Panc1 (cell line): ENCODE measurements at regions not wholly inside any gene's neighbourhood (a gene's known extent, or its start where the extent isn't known, plus 50 kb on each side); places are given as distances from the start of the nearest gene placed in this dataset.

ENCODE experiments used
- ATAC-seq: fragments of 200-7000 bp; cut with Tn5 transposase; 2 replicates; pipeline ENCODE4 v1.9.1; 2020; ENCODE audit warnings: mild to moderate bottlenecking, moderate library complexity
- BruUV-seq: library from RNA; stranded (reverse); fragments of 400-500 nt; replicated peaks from 2 replicates; lab custom pipeline; 2021; lab: Mats Ljungman, UMichigan
- CTCF ChIA-PET: fragments of 300-600 bp; sonication (Branson Sonifier 250); formaldehyde crosslinking; loops from one replicate; lab custom pipeline; 2022; ENCODE audit warnings: antibody characterized with exemption; lab: Charles Lee
- POLR2A ChIA-PET: fragments of 300-600 bp; sonication (Branson Sonifier 250); formaldehyde crosslinking; loops from one replicate; lab custom pipeline; 2022; ENCODE audit warnings: antibody characterized with exemption; lab: Charles Lee
- DNase-seq: peaks from one replicate; pipeline ENCODE4 v3.0.0-alpha.2; 2010; ENCODE audit warnings: low read depth, low spot score
- H3K27ac ChIP-seq: 2 replicates; pipeline ENCODE4 v1.5.1; 2011; ENCODE audit warnings: mild to moderate bottlenecking, low read length, inconsistent platforms
- H3K27me3 ChIP-seq: fragments of 200-500 bp; sonication (Bioruptor generic); 2 replicates; pipeline ENCODE4 v1.6.0; 2014; ENCODE audit warnings: low read length, inconsistent platforms; ENCODE audit not compliant: control insufficient read depth, insufficient read depth
- H3K36me3 ChIP-seq: fragments of 200-500 bp; sonication (Bioruptor generic); 2 replicates; pipeline ENCODE4 v1.5.1; 2014; ENCODE audit warnings: inconsistent platforms, mild to moderate bottlenecking, low read length, moderate library complexity; ENCODE audit not compliant: control insufficient read depth, insufficient read depth
- H3K4me1 ChIP-seq: 2 replicates; pipeline ENCODE4 v1.5.1; 2011; ENCODE audit warnings: inconsistent platforms, mild to moderate bottlenecking, low read length, moderate library complexity; ENCODE audit not compliant: control insufficient read depth, insufficient read depth
- H3K4me3 ChIP-seq, 2 experiments: 2 replicates each; pipeline ENCODE4 v1.5.1; 2011 to 2012; ENCODE audit warnings: low read depth in 2 of 2, low read length in 2 of 2, mild to moderate bottlenecking in 2 of 2, inconsistent platforms in 1 of 2, moderate library complexity in 1 of 2
- H3K9me3 ChIP-seq: fragments of 200-500 bp; sonication (Bioruptor generic); 2 replicates; pipeline ENCODE4 v1.5.1; 2014; ENCODE audit warnings: low read depth, mild to moderate bottlenecking, inconsistent platforms, low read length, moderate library complexity; ENCODE audit not compliant: control insufficient read depth, insufficient read depth
- POLR2AphosphoS5 ChIP-seq: IDR thresholded peaks from 2 replicates; pipeline ENCODE4 v1.6.1; 2012; ENCODE audit warnings: mild to moderate bottlenecking, low read depth, low read length, moderate library complexity
- SIN3A ChIP-seq: IDR thresholded peaks from 2 replicates; pipeline ENCODE4 v1.6.1; 2012; ENCODE audit warnings: low read depth, mild to moderate bottlenecking, low read length, moderate library complexity, borderline replicate concordance; ENCODE audit not compliant: insufficient read depth
- TCF7L2 ChIP-seq: IDR thresholded peaks from 2 replicates; pipeline ENCODE4 v1.6.1; 2011; ENCODE audit warnings: mild to moderate bottlenecking, low read depth, low read length, inconsistent platforms
- in situ Hi-C: cut with HindIII; loops from 2 replicates; pipeline ENCODE4 v1.10.0; 2016; ENCODE audit warnings: low sequenced_read_pairs, low pct_unique_long_range_greater_than_20kb
- intact Hi-C: fragments of 100-400 bp; cut with micrococcal nuclease; formaldehyde crosslinking; loops from one replicate; pipeline ENCODE4 v1.10.0; 2022; ENCODE audit not compliant: unreplicated experiment
- TF ChIP-seq, protein P1 (sequence below), 2 experiments: IDR thresholded peaks; 2 replicates each; pipeline ENCODE4 v1.6.1; 2011 to 2012; ENCODE audit warnings: low read depth in 2 of 2, control low read depth in 1 of 2, low read length in 1 of 2, mild to moderate bottlenecking in 1 of 2, moderate library complexity in 1 of 2; ENCODE audit not compliant: insufficient read depth in 1 of 2
- TF ChIP-seq, protein P2 (sequence below): fragments of 450-650 bp; IDR thresholded peaks from 2 replicates; pipeline ENCODE4 v1.5.1; 2017; ENCODE audit warnings: mild to moderate bottlenecking

DNA sequence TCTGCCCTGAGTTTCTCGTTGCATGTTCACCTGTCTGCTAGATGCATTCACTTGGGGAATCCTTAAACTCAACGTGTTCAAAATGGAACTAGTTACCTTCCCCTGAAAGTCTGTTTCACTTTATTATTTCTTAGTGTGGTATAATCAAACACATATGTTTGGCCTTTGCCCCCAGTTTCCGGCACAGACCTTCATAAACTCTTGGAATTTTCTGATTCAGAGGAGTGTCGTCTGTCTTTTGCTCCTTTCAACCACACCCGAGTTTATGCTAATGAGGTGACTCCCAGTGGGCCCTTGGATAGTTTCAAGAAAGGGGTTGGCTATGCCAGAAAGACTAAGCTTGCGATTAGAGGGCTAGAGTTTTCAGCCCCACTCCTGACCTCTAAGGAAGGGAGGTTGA is 198.9 kb downstream of the CDCA7 start:
- no peak overlapping the region for H3K4me3 ChIP-seq
- H3K36me3 ChIP-seq: no peaks in the 10 kb centered on the region
- intact Hi-C loops (no loop called here), in situ Hi-C loops (no loop called here)
- H3K27me3 ChIP-seq: peaks cover 15% of the 10 kb centered on the region
- no peak overlapping the region for H3K27ac ChIP-seq
- no peaks in the 10 kb centered on the region for H3K4me1 ChIP-seq
- no peak for DNase-seq
- TF ChIP-seq TCF7L2 (no peak), POLR2AphosphoS5 (no peak), SIN3A (no peak)
- TF ChIP-seq, protein P1, sequence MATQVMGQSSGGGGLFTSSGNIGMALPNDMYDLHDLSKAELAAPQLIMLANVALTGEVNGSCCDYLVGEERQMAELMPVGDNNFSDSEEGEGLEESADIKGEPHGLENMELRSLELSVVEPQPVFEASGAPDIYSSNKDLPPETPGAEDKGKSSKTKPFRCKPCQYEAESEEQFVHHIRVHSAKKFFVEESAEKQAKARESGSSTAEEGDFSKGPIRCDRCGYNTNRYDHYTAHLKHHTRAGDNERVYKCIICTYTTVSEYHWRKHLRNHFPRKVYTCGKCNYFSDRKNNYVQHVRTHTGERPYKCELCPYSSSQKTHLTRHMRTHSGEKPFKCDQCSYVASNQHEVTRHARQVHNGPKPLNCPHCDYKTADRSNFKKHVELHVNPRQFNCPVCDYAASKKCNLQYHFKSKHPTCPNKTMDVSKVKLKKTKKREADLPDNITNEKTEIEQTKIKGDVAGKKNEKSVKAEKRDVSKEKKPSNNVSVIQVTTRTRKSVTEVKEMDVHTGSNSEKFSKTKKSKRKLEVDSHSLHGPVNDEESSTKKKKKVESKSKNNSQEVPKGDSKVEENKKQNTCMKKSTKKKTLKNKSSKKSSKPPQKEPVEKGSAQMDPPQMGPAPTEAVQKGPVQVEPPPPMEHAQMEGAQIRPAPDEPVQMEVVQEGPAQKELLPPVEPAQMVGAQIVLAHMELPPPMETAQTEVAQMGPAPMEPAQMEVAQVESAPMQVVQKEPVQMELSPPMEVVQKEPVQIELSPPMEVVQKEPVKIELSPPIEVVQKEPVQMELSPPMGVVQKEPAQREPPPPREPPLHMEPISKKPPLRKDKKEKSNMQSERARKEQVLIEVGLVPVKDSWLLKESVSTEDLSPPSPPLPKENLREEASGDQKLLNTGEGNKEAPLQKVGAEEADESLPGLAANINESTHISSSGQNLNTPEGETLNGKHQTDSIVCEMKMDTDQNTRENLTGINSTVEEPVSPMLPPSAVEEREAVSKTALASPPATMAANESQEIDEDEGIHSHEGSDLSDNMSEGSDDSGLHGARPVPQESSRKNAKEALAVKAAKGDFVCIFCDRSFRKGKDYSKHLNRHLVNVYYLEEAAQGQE (IDR thresholded peaks at IDR 0.05; ENCODE audit: insufficient read depth in 1 of 2, low read depth in 2 of 2, low read length in 1 of 2): no peak
- TF ChIP-seq, protein P2, sequence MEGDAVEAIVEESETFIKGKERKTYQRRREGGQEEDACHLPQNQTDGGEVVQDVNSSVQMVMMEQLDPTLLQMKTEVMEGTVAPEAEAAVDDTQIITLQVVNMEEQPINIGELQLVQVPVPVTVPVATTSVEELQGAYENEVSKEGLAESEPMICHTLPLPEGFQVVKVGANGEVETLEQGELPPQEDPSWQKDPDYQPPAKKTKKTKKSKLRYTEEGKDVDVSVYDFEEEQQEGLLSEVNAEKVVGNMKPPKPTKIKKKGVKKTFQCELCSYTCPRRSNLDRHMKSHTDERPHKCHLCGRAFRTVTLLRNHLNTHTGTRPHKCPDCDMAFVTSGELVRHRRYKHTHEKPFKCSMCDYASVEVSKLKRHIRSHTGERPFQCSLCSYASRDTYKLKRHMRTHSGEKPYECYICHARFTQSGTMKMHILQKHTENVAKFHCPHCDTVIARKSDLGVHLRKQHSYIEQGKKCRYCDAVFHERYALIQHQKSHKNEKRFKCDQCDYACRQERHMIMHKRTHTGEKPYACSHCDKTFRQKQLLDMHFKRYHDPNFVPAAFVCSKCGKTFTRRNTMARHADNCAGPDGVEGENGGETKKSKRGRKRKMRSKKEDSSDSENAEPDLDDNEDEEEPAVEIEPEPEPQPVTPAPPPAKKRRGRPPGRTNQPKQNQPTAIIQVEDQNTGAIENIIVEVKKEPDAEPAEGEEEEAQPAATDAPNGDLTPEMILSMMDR: no peak
- no TSS peak for BruUV-seq
- no peaks in the 10 kb centered on the region for H3K9me3 ChIP-seq
- ATAC-seq: no peak
- POLR2A ChIA-PET: no interaction called here
- CTCF ChIA-PET: no interaction called here

DNA sequence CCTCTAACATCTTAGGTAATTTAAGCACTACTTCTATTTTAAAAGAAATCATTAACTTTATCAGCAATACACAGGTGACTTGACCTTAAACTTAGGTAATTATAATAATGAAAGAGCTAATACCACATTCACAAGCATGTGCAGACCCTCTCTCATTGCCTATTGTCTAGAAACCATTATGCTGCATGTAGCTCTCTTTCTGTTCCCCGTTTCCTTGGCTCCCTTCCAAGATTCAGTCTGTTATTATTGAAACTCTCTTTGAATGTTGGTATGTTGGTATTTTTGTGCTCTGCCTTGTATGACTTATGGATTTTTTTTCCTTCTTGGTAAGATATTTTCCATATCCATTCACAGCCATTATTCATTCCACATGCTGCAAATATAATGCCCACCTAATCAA is 201.2 kb downstream of the CDCA7 start:
- H3K4me1 ChIP-seq: no peaks in the 10 kb centered on the region
- no TSS peak for BruUV-seq
- DNase-seq (no peak), ATAC-seq (no peak)
- no peaks in the 10 kb centered on the region for H3K36me3 ChIP-seq
- H3K27ac ChIP-seq: no peak overlapping the region
- H3K27me3 ChIP-seq: peaks cover 15% of the 10 kb centered on the region
- in situ Hi-C loops (no loop called here), intact Hi-C loops (no loop called here)
- ChIA-PET CTCF (no interaction called here), POLR2A (no interaction called here)
- TF ChIP-seq, protein P1 (IDR thresholded peaks at IDR 0.05; ENCODE audit: insufficient read depth in 1 of 2, low read depth in 2 of 2, low read length in 1 of 2): no peak
- H3K9me3 ChIP-seq: no peaks in the 10 kb centered on the region
- no peak overlapping the region for H3K4me3 ChIP-seq
